PC-3 (cell line): ENCODE measurements at regions not wholly inside any gene's neighbourhood (a gene's known extent, or its start where the extent isn't known, plus 50 kb on each side); places are given as distances from the start of the nearest gene placed in this dataset.

ENCODE experiments used
- EZH2 ChIP-seq: fragments of 300-600 bp; sonication (generic); IDR thresholded peaks from one replicate; pipeline ENCODE4 v1.6.1; 2017; ENCODE audit warnings: antibody characterized with exemption, mild to moderate bottlenecking, low read length; ENCODE audit not compliant: unreplicated experiment
- EZH2phosphoT487 ChIP-seq: fragments of 300-600 bp; sonication (generic); IDR thresholded peaks from 2 replicates; pipeline ENCODE4 v1.6.1; 2018; ENCODE audit warnings: mild to moderate bottlenecking, antibody characterized with exemption, low read length, borderline replicate concordance
- TF ChIP-seq, protein P1 (sequence below): fragments of 300-600 bp; sonication (generic); conservative IDR thresholded peaks from 2 replicates; pipeline ENCODE4 v1.5.1; 2017; ENCODE audit warnings: antibody characterized with exemption, low read depth, mild to moderate bottlenecking, low read length

- TF ChIP-seq, protein P1, sequence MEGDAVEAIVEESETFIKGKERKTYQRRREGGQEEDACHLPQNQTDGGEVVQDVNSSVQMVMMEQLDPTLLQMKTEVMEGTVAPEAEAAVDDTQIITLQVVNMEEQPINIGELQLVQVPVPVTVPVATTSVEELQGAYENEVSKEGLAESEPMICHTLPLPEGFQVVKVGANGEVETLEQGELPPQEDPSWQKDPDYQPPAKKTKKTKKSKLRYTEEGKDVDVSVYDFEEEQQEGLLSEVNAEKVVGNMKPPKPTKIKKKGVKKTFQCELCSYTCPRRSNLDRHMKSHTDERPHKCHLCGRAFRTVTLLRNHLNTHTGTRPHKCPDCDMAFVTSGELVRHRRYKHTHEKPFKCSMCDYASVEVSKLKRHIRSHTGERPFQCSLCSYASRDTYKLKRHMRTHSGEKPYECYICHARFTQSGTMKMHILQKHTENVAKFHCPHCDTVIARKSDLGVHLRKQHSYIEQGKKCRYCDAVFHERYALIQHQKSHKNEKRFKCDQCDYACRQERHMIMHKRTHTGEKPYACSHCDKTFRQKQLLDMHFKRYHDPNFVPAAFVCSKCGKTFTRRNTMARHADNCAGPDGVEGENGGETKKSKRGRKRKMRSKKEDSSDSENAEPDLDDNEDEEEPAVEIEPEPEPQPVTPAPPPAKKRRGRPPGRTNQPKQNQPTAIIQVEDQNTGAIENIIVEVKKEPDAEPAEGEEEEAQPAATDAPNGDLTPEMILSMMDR: no peak
- TF ChIP-seq EZH2phosphoT487 (no peak), EZH2 (no peak)
Measured at GRCh38 chr1:242806324-242806723, 281.8 kb upstream of the PLD5 start.
